ENCODE measurements at regions not wholly inside any gene's neighbourhood (a gene's known extent, or its start where the extent isn't known, plus 50 kb on each side); places are given as distances from the start of the nearest gene placed in this dataset.
"Not testable (repeated sequence)": the region's sequence is repeated elsewhere in the genome, so short reads cannot be mapped to it uniquely, and the experiment has no call there.

DNA sequence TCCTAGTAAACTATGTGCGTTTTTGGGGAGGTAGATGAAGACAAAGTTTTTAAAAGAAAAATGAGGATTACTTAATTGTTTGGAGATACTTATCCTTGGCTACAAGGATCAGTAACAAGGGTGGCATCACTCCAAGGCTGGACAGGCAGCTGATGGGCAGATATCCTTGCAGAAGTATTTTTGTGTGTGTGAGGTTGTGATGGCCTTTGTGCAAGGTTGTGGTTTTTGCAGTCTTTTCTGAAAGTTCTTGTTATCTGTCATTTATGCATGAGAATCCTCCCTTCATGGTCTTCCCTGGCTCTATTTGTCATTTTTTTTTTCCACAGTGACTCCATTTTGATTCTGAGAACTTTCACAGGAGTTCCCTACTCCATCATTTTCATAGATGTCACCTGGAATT lies 96.0 kb upstream of the C1GALT1C1 start:
- TF ChIP-seq, protein P1, sequence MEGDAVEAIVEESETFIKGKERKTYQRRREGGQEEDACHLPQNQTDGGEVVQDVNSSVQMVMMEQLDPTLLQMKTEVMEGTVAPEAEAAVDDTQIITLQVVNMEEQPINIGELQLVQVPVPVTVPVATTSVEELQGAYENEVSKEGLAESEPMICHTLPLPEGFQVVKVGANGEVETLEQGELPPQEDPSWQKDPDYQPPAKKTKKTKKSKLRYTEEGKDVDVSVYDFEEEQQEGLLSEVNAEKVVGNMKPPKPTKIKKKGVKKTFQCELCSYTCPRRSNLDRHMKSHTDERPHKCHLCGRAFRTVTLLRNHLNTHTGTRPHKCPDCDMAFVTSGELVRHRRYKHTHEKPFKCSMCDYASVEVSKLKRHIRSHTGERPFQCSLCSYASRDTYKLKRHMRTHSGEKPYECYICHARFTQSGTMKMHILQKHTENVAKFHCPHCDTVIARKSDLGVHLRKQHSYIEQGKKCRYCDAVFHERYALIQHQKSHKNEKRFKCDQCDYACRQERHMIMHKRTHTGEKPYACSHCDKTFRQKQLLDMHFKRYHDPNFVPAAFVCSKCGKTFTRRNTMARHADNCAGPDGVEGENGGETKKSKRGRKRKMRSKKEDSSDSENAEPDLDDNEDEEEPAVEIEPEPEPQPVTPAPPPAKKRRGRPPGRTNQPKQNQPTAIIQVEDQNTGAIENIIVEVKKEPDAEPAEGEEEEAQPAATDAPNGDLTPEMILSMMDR (IDR thresholded peaks at IDR 0.05) = no peak
- ATAC-seq (ENCODE audit: low FRiP score) (no peak), DNase-seq (ENCODE audit: low spot score) (no peak)

DNA sequence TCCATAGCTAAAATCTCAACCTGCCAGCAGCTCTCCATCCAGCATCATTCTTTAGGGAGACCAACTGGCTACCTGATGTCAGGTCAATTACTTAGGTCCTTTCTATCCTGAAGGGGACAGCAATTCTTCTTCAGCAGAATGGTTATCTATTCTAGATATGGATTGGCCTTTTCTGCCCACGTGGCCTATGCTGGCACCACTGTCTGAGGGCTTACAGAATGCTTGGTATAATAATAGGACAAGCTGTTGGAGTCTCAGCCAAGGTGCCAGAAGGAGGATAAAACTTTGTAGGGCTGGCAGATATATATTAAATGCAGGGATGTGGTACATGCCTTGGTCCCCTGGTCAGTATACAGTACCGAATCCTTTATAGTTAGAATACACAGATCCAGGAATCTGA lies 89.8 kb upstream of the C1GALT1C1 start:
- no peak for DNase-seq (ENCODE audit: low spot score)
- ATAC-seq (ENCODE audit: low FRiP score) = no peak
- TF ChIP-seq, protein P1 (IDR thresholded peaks at IDR 0.05) = no peak

DNA sequence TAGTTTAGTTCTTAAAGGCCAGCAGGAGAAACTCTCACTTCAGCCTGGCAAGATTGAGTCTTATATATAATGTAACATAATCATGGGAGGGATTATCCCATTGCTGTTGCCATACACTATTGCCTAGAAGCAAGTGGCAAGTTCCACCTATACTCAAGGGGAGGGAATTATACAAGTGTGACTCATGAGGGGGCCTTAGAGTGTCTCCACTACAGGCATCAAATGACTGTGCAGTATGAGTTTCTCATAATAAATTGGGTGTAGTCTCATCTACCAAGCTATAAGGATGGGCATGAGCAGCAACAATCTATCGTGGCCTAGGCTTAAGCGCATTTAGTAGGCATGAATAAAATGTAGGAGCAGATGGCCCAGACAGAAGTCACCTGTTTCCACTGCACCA lies 89.1 kb upstream of the C1GALT1C1 start:
- TF ChIP-seq, protein P1 (IDR thresholded peaks at IDR 0.05) = no peak
- ATAC-seq (ENCODE audit: low FRiP score) (no peak), DNase-seq (ENCODE audit: low spot score) (no peak)

DNA sequence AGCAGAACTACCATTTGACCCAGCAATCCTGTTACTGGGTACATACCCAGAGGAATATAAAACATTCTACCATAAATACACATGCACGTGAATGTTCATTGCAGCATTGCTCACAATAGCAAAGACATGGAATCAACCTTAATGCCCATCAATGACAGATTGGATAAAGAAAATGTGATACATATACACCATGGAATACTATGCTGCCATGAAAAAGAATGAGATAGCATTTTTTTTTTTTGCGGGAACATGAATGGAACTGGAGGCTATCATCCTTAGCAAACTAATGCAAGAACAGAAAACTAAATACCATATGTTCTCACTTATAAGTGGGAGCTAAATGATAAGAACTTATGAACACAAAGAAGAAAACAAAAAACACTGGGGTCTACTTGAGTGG lies 72.5 kb upstream of the C1GALT1C1 start:
- not testable (repeated sequence) for ATAC-seq (ENCODE audit: low FRiP score); DNase-seq (ENCODE audit: low spot score)

DNA sequence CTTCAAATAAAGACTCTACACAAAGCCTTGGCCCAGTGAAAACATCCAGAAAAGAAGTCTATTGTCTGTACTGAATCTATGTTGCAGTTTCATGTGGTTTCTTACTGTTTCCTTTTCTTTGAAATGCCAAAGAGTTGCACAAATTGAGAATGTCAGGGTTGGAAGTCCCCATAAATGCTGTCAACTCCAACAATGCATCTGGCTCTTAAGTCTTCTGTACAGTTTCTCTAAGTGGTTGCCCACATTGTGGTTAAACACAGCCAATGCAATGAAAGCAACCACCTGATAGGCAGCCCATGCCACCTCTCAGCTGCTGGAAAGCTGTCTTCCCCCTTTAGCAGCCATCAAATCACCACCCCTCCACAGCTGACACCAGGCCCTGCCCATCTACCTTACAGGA lies 67.2 kb upstream of the C1GALT1C1 start:
- ATAC-seq (ENCODE audit: low FRiP score) (no peak), DNase-seq (ENCODE audit: low spot score) (no peak)
- TF ChIP-seq, protein P1 (IDR thresholded peaks at IDR 0.05) = no peak

DNA sequence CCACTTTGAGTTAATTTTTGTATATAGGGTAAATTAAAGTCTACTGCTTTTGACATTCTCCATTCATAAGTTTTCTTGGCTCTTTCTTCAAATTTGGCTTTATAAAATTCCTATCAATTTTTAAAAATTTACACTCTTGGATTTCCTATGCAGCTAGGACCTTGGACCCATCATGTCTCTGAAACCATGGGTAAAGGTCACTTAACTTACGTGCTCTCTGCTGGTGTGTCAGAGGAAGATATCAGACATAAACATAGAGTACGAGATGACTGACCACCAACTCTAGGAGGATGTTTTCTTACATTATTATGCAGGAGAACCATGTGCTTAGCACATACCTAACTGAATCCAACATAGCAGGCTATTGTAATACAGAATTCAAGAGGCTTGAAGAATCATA lies 62.5 kb upstream of the C1GALT1C1 start:
- no peak for DNase-seq (ENCODE audit: low spot score)
- TF ChIP-seq, protein P1 (IDR thresholded peaks at IDR 0.05) = no peak
- ATAC-seq (ENCODE audit: low FRiP score) = no peak

DNA sequence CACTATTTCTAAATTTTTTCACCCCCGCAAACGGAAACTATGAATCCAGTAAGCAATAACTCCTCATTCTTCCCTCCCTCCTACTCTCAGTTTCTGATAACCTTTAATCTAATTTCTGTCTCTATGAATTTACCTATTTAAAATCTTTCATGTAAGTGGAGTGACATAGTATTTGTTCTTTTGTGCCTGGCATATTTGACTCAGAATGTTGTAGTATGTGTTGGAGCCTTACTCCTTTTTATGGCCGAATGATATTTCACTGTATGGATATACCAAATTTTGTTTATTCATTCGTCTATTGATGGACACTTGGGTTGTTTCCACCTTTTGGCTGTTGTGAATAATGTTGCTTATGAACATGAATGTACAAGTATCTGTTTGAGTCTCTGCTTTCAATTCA lies 61.1 kb upstream of the C1GALT1C1 start:
- ATAC-seq (ENCODE audit: low FRiP score) = no peak
- DNase-seq (ENCODE audit: low spot score) = no peak
- TF ChIP-seq, protein P1 (IDR thresholded peaks at IDR 0.05) = no peak

DNA sequence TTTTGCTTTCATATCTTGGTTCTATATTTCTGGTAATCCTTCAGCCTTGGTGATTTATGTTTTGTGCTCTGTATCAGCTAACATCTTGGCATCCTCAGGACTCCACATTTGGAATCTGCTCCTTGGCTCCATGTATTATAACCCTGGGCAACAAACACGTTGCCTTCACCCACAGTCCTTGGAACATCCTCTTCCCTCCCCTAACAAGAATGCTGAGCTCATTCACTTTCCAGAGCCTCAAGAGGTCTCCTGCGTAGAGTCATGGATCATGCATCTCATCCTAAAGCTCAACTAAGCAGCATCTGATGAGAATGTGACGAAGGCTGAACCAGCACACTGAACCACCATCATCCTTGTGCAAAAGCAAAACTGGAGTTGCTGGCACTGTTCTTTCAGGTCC lies 60.5 kb upstream of the C1GALT1C1 start:
- ATAC-seq (ENCODE audit: low FRiP score) (no peak), DNase-seq (ENCODE audit: low spot score) (no peak)
- TF ChIP-seq, protein P1 (IDR thresholded peaks at IDR 0.05) = no peak

Data from omental fat pad (tissue), 3 donors.